ENCODE measurements at regions not wholly inside any gene's neighbourhood (a gene's known extent, or its start where the extent isn't known, plus 50 kb on each side); places are given as distances from the start of the nearest gene placed in this dataset.

- Histone ChIP-seq H3K4me3 (ENCODE audit: low read length) (no peak overlapping the region), H3K27me3 (ENCODE audit: insufficient read depth, low read length, poor library complexity, severe bottlenecking) (no peaks in the 10 kb centered on the region), H3K27ac (ENCODE audit: low read depth, low read length) (no peak overlapping the region), H3K36me3 (ENCODE audit: insufficient read depth, low read length) (no peaks in the 10 kb centered on the region), H3K9me3 (ENCODE audit: low read length) (no peaks in the 10 kb centered on the region), H3K4me1 (ENCODE audit: insufficient read depth, low read length) (peaks cover 9% of the 10 kb centered on the region)
- ChIA-PET CTCF (no interaction called here), POLR2A (no interaction called here)
- Mint-ChIP-seq H3K4me1 (peaks cover 14 to 26% (median 20%) of the 10 kb centered on the region in 3 donors), H3K27ac (peak overlapping the region in 1 of 8 donors; percentile 46), H3K4me3 (no peak overlapping the region), H3K9me3 (no peaks in the 10 kb centered on the region), H3K27me3 (peaks cover 1 to 3% of the 10 kb centered on the region in 2 donors), H3K36me3 (no peaks in the 10 kb centered on the region)
- DNase-seq, result no peak
These were observed 279.3 kb upstream of the ANKRD55 start for GRCh38 chr5:56512313-56512996.

- H3K27me3 Mint-ChIP-seq, result peaks cover 1 to 3% of the 10 kb centered on the region in 2 donors
- H3K4me3 Mint-ChIP-seq, result no peak overlapping the region
- no peaks in the 10 kb centered on the region for H3K9me3 Mint-ChIP-seq
- Histone ChIP-seq H3K36me3 (ENCODE audit: insufficient read depth, low read length) (no peaks in the 10 kb centered on the region), H3K4me3 (ENCODE audit: low read length) (no peak overlapping the region), H3K9me3 (ENCODE audit: low read length) (no peaks in the 10 kb centered on the region), H3K27ac (ENCODE audit: low read depth, low read length) (no peak overlapping the region), H3K27me3 (ENCODE audit: insufficient read depth, low read length, poor library complexity, severe bottlenecking) (no peaks in the 10 kb centered on the region), H3K4me1 (ENCODE audit: insufficient read depth, low read length) (no peaks in the 10 kb centered on the region)
- H3K36me3 Mint-ChIP-seq, result peaks cover 0 to under 1% (median 0%) of the 10 kb centered on the region in 3 donors
- peaks cover 8 to 16% (median 10%) of the 10 kb centered on the region in 3 donors for H3K4me1 Mint-ChIP-seq
- POLR2A ChIA-PET, result no interaction called here
- DNase-seq, result no peak
- CTCF ChIA-PET, result no interaction called here
- no peak overlapping the region for H3K27ac Mint-ChIP-seq
These were observed 278.3 kb upstream of the ANKRD55 start for GRCh38 chr5:56511326-56511841.

- Mint-ChIP-seq H3K27me3 (peaks cover 1 to 3% of the 10 kb centered on the region in 2 donors), H3K9me3 (no peaks in the 10 kb centered on the region), H3K4me3 (no peak overlapping the region), H3K27ac (no peak overlapping the region), H3K36me3 (peaks cover 0 to 4% (median 0%) of the 10 kb centered on the region in 3 donors), H3K4me1 (peaks cover 5 to 7% (median 6%) of the 10 kb centered on the region in 3 donors)
- Histone ChIP-seq H3K4me1 (ENCODE audit: insufficient read depth, low read length) (no peaks in the 10 kb centered on the region), H3K9me3 (ENCODE audit: low read length) (no peaks in the 10 kb centered on the region), H3K36me3 (ENCODE audit: insufficient read depth, low read length) (no peaks in the 10 kb centered on the region), H3K27ac (ENCODE audit: low read depth, low read length) (no peak overlapping the region), H3K27me3 (ENCODE audit: insufficient read depth, low read length, poor library complexity, severe bottlenecking) (no peaks in the 10 kb centered on the region), H3K4me3 (ENCODE audit: low read length) (no peak overlapping the region)
- POLR2A ChIA-PET, result no interaction called here
- CTCF ChIA-PET, result no interaction called here
- DNase-seq, result no peak
These were observed 275.1 kb upstream of the ANKRD55 start for GRCh38 chr5:56508249-56508648.

- no peaks in the 10 kb centered on the region for H3K9me3 ChIP-seq (ENCODE audit: low read length)
- ChIA-PET POLR2A (no interaction called here), CTCF (no interaction called here)
- H3K27ac ChIP-seq (ENCODE audit: low read depth, low read length), result no peak overlapping the region
- no peaks in the 10 kb centered on the region for H3K36me3 ChIP-seq (ENCODE audit: insufficient read depth, low read length)
- H3K27me3 ChIP-seq (ENCODE audit: insufficient read depth, low read length, poor library complexity, severe bottlenecking), result no peaks in the 10 kb centered on the region
- H3K9me3 Mint-ChIP-seq, result no peaks in the 10 kb centered on the region
- H3K4me1 ChIP-seq (ENCODE audit: insufficient read depth, low read length), result peaks cover under 1% of the 10 kb centered on the region
- H3K4me1 Mint-ChIP-seq, result no peaks in the 10 kb centered on the region
- H3K27me3 Mint-ChIP-seq, result peaks cover 1 to 3% of the 10 kb centered on the region in 2 donors
- H3K4me3 ChIP-seq (ENCODE audit: low read length), result no peak overlapping the region
- DNase-seq, result no peak
- H3K27ac Mint-ChIP-seq, result peak overlapping the region in 1 of 8 donors; percentile 16
- H3K4me3 Mint-ChIP-seq, result no peak overlapping the region
- H3K36me3 Mint-ChIP-seq, result peaks cover 0 to 4% (median 0%) of the 10 kb centered on the region in 3 donors
These were observed 274.3 kb upstream of the ANKRD55 start for GRCh38 chr5:56507351-56507930.

GRCh38 chr5:56506211-56506965 lies 273.3 kb upstream of the ANKRD55 start:
- Mint-ChIP-seq H3K4me3 (no peak overlapping the region), H3K27ac (peak overlapping the region in 1 of 8 donors; percentile 27), H3K27me3 (peaks cover 1 to 5% of the 10 kb centered on the region in 2 donors), H3K4me1 (peaks cover 4 to 10% (median 5%) of the 10 kb centered on the region in 3 donors), H3K36me3 (peaks cover 0 to 4% (median 0%) of the 10 kb centered on the region in 3 donors), H3K9me3 (no peaks in the 10 kb centered on the region)
- no peak overlapping the region for H3K4me3 ChIP-seq (ENCODE audit: low read length)
- POLR2A ChIA-PET, result no interaction called here
- no peaks in the 10 kb centered on the region for H3K9me3 ChIP-seq (ENCODE audit: low read length)
- CTCF ChIA-PET, result no interaction called here
- H3K36me3 ChIP-seq (ENCODE audit: insufficient read depth, low read length), result no peaks in the 10 kb centered on the region
- H3K4me1 ChIP-seq (ENCODE audit: insufficient read depth, low read length), result peaks cover 8% of the 10 kb centered on the region
- no peak overlapping the region for H3K27ac ChIP-seq (ENCODE audit: low read depth, low read length)
- no peaks in the 10 kb centered on the region for H3K27me3 ChIP-seq (ENCODE audit: insufficient read depth, low read length, poor library complexity, severe bottlenecking)
- DNase-seq, result no peak

- H3K27ac ChIP-seq (ENCODE audit: low read depth, low read length), result no peak overlapping the region
- no peak overlapping the region for H3K4me3 Mint-ChIP-seq
- H3K9me3 Mint-ChIP-seq, result no peaks in the 10 kb centered on the region
- peaks cover 0 to 4% (median 0%) of the 10 kb centered on the region in 3 donors for H3K36me3 Mint-ChIP-seq
- H3K4me1 ChIP-seq (ENCODE audit: insufficient read depth, low read length), result peaks cover 8% of the 10 kb centered on the region
- ChIA-PET CTCF (no interaction called here), POLR2A (no interaction called here)
- H3K27me3 Mint-ChIP-seq, result peaks cover 3 to 5% of the 10 kb centered on the region in 2 donors
- no peak overlapping the region for H3K27ac Mint-ChIP-seq
- DNase-seq, result no peak
- H3K36me3 ChIP-seq (ENCODE audit: insufficient read depth, low read length), result no peaks in the 10 kb centered on the region
- H3K4me3 ChIP-seq (ENCODE audit: low read length), result no peak overlapping the region
- H3K4me1 Mint-ChIP-seq, result peaks cover 4 to 11% (median 5%) of the 10 kb centered on the region in 3 donors
- H3K9me3 ChIP-seq (ENCODE audit: low read length), result no peaks in the 10 kb centered on the region
- no peaks in the 10 kb centered on the region for H3K27me3 ChIP-seq (ENCODE audit: insufficient read depth, low read length, poor library complexity, severe bottlenecking)
These were observed 270.8 kb upstream of the ANKRD55 start for GRCh38 chr5:56503929-56504328.

GRCh38 chr5:56501781-56502557 lies 268.8 kb upstream of the ANKRD55 start:
- H3K27ac Mint-ChIP-seq, result peak overlapping the region in 1 of 8 donors; percentile 20
- H3K27me3 ChIP-seq (ENCODE audit: insufficient read depth, low read length, poor library complexity, severe bottlenecking), result no peaks in the 10 kb centered on the region
- DNase-seq, result no peak
- H3K36me3 Mint-ChIP-seq, result peaks cover 0 to 4% (median 0%) of the 10 kb centered on the region in 3 donors
- peaks cover 8% of the 10 kb centered on the region for H3K4me1 ChIP-seq (ENCODE audit: insufficient read depth, low read length)
- no peak overlapping the region for H3K27ac ChIP-seq (ENCODE audit: low read depth, low read length)
- no peaks in the 10 kb centered on the region for H3K9me3 ChIP-seq (ENCODE audit: low read length)
- no peaks in the 10 kb centered on the region for H3K9me3 Mint-ChIP-seq
- no peaks in the 10 kb centered on the region for H3K36me3 ChIP-seq (ENCODE audit: insufficient read depth, low read length)
- no peak overlapping the region for H3K4me3 ChIP-seq (ENCODE audit: low read length)
- H3K4me1 Mint-ChIP-seq, result peaks cover 4 to 11% (median 7%) of the 10 kb centered on the region in 3 donors
- ChIA-PET POLR2A (no interaction called here), CTCF (no interaction called here)
- peaks cover 3 to 5% of the 10 kb centered on the region in 2 donors for H3K27me3 Mint-ChIP-seq
- H3K4me3 Mint-ChIP-seq, result no peak overlapping the region
